ENCODE measurements at regions not wholly inside any gene's neighbourhood (a gene's known extent, or its start where the extent isn't known, plus 50 kb on each side); places are given as distances from the start of the nearest gene placed in this dataset.
"Not testable (repeated sequence)": the region's sequence is repeated elsewhere in the genome, so short reads cannot be mapped to it uniquely, and the experiment has no call there.

GRCh38 chr15:99790751-99791150 lies 57.5 kb upstream of the LYSMD4 start:
- not testable (repeated sequence) for H2BK15ac ChIP-seq (ENCODE audit: low read length); H3K4ac ChIP-seq (ENCODE audit: low read length); H4K91ac ChIP-seq (ENCODE audit: low read depth, low read length, poor library complexity); H3K36me3 ChIP-seq (replicated peaks in 1 of 2; ENCODE audit: control insufficient read depth in 2 of 2, insufficient read depth in 2 of 2, low read length in 2 of 2); DNase-seq (ENCODE audit: low spot score); H4K8ac ChIP-seq (ENCODE audit: low read depth, low read length); H2BK12ac ChIP-seq (ENCODE audit: low read length); H2BK5ac ChIP-seq (ENCODE audit: low read length); H2AK5ac ChIP-seq (ENCODE audit: low read depth, low read length); H3K4me2 ChIP-seq (ENCODE audit: insufficient read depth, low read length, poor library complexity, severe bottlenecking); H3K9me3 ChIP-seq (replicated peaks in 1 of 2; ENCODE audit: control insufficient read depth in 2 of 2, insufficient read depth in 1 of 2, low read depth in 1 of 2, low read length in 2 of 2); H3K18ac ChIP-seq (ENCODE audit: low read length); H3K79me1 ChIP-seq (ENCODE audit: low read depth, low read length); H2BK120ac ChIP-seq (ENCODE audit: low read depth, low read length); H3K27me3 ChIP-seq (ENCODE audit: control insufficient read depth in 3 of 3, insufficient read depth in 3 of 3, low read depth in 1 of 3, low read length in 3 of 3); H3K9ac ChIP-seq (ENCODE audit: low read depth, low read length, poor library complexity); H3K14ac ChIP-seq (ENCODE audit: low read length); H3K23ac ChIP-seq (ENCODE audit: low read depth, low read length, poor library complexity); H3K4me1 ChIP-seq (ENCODE audit: control insufficient read depth in 2 of 2, insufficient read depth in 1 of 2, low read depth in 1 of 2, low read length in 2 of 2); H2AFZ ChIP-seq (ENCODE audit: low read length); H3K27ac ChIP-seq (replicated peaks; ENCODE audit: low read length); H3K4me3 ChIP-seq (ENCODE audit: low read length in 2 of 2)
- no CpG with 5 or more reads among the region's 7 CpGs for WGBS, 2 donors (ENCODE audit: extremely low coverage in 2 of 2, insufficient read length in 2 of 2, insufficient replicate concordance in 1 of 2)

GRCh38 chr15:99788156-99788555 lies 54.9 kb upstream of the LYSMD4 start:
- Histone ChIP-seq H3K23ac (ENCODE audit: low read depth, low read length, poor library complexity) (no peak overlapping the region), H3K4me2 (ENCODE audit: insufficient read depth, low read length, poor library complexity, severe bottlenecking) (no peak overlapping the region), H2BK15ac (ENCODE audit: low read length) (no peak overlapping the region), H2BK5ac (ENCODE audit: low read length) (no peak overlapping the region), H2AFZ (ENCODE audit: low read length) (no peak overlapping the region), H3K9ac (ENCODE audit: low read depth, low read length, poor library complexity) (no peak overlapping the region), H3K18ac (ENCODE audit: low read length) (no peak overlapping the region), H4K8ac (ENCODE audit: low read depth, low read length) (no peak overlapping the region), H3K4me3 (ENCODE audit: low read length in 2 of 2) (no peak overlapping the region), H3K9me3 (replicated peaks in 1 of 2; ENCODE audit: control insufficient read depth in 2 of 2, insufficient read depth in 1 of 2, low read depth in 1 of 2, low read length in 2 of 2) (no peaks in the 10 kb centered on the region), H4K91ac (ENCODE audit: low read depth, low read length, poor library complexity) (no peak overlapping the region), H3K27ac (replicated peaks; ENCODE audit: low read length) (no peak overlapping the region), H2BK12ac (ENCODE audit: low read length) (no peak overlapping the region), H2AK5ac (ENCODE audit: low read depth, low read length) (no peak overlapping the region), H3K79me1 (ENCODE audit: low read depth, low read length) (no peaks in the 10 kb centered on the region), H3K4me1 (ENCODE audit: control insufficient read depth in 2 of 2, insufficient read depth in 1 of 2, low read depth in 1 of 2, low read length in 2 of 2) (no peaks in the 10 kb centered on the region), H3K14ac (ENCODE audit: low read length) (no peak overlapping the region), H3K36me3 (replicated peaks in 1 of 2; ENCODE audit: control insufficient read depth in 2 of 2, insufficient read depth in 2 of 2, low read length in 2 of 2) (no peaks in the 10 kb centered on the region), H2BK120ac (ENCODE audit: low read depth, low read length) (no peak overlapping the region), H3K4ac (ENCODE audit: low read length) (no peak overlapping the region), H3K27me3 (ENCODE audit: control insufficient read depth in 3 of 3, insufficient read depth in 3 of 3, low read depth in 1 of 3, low read length in 3 of 3) (no peaks in the 10 kb centered on the region)
- no CpG with 5 or more reads among the region's 2 CpGs for WGBS, 2 donors (ENCODE audit: extremely low coverage in 2 of 2, insufficient read length in 2 of 2, insufficient replicate concordance in 1 of 2)
- DNase-seq (ENCODE audit: low spot score) = no peak

- not testable (repeated sequence) for DNase-seq (ENCODE audit: low spot score); H2AK5ac ChIP-seq (ENCODE audit: low read depth, low read length)
These were observed 51.6 kb upstream of the LYSMD4 start for GRCh38 chr15:99784800-99785199.

GRCh38 chr15:99783918-99784619 lies 50.8 kb upstream of the LYSMD4 start:
- not testable (repeated sequence) for H2BK5ac ChIP-seq (ENCODE audit: low read length); H3K4me2 ChIP-seq (ENCODE audit: insufficient read depth, low read length, poor library complexity, severe bottlenecking); H3K4ac ChIP-seq (ENCODE audit: low read length); H2AFZ ChIP-seq (ENCODE audit: low read length); H3K27ac ChIP-seq (replicated peaks; ENCODE audit: low read length); H2BK120ac ChIP-seq (ENCODE audit: low read depth, low read length); H2BK12ac ChIP-seq (ENCODE audit: low read length); H2BK15ac ChIP-seq (ENCODE audit: low read length); H3K4me1 ChIP-seq (ENCODE audit: control insufficient read depth in 2 of 2, insufficient read depth in 1 of 2, low read depth in 1 of 2, low read length in 2 of 2); H3K36me3 ChIP-seq (replicated peaks in 1 of 2; ENCODE audit: control insufficient read depth in 2 of 2, insufficient read depth in 2 of 2, low read length in 2 of 2); H2AK5ac ChIP-seq (ENCODE audit: low read depth, low read length); H3K79me1 ChIP-seq (ENCODE audit: low read depth, low read length); H3K23ac ChIP-seq (ENCODE audit: low read depth, low read length, poor library complexity); H3K14ac ChIP-seq (ENCODE audit: low read length); H3K4me3 ChIP-seq (ENCODE audit: low read length in 2 of 2); H3K18ac ChIP-seq (ENCODE audit: low read length); H4K91ac ChIP-seq (ENCODE audit: low read depth, low read length, poor library complexity); H3K9ac ChIP-seq (ENCODE audit: low read depth, low read length, poor library complexity); H4K8ac ChIP-seq (ENCODE audit: low read depth, low read length); DNase-seq (ENCODE audit: low spot score); H3K9me3 ChIP-seq (replicated peaks in 1 of 2; ENCODE audit: control insufficient read depth in 2 of 2, insufficient read depth in 1 of 2, low read depth in 1 of 2, low read length in 2 of 2); H3K27me3 ChIP-seq (ENCODE audit: control insufficient read depth in 3 of 3, insufficient read depth in 3 of 3, low read depth in 1 of 3, low read length in 3 of 3)
- no CpG with 5 or more reads among the region's 4 CpGs for WGBS, 2 donors (ENCODE audit: extremely low coverage in 2 of 2, insufficient read length in 2 of 2, insufficient replicate concordance in 1 of 2)

More at GRCh38 chr15:99784800-99785199, 51.6 kb upstream of the LYSMD4 start:
- H3K23ac ChIP-seq (ENCODE audit: low read depth, low read length, poor library complexity); H3K4me2 ChIP-seq (ENCODE audit: insufficient read depth, low read length, poor library complexity, severe bottlenecking); H2AFZ ChIP-seq (ENCODE audit: low read length); H3K79me1 ChIP-seq (ENCODE audit: low read depth, low read length); H3K18ac ChIP-seq (ENCODE audit: low read length); H2BK5ac ChIP-seq (ENCODE audit: low read length); H4K91ac ChIP-seq (ENCODE audit: low read depth, low read length, poor library complexity); H3K4ac ChIP-seq (ENCODE audit: low read length); H3K9me3 ChIP-seq (replicated peaks in 1 of 2; ENCODE audit: control insufficient read depth in 2 of 2, insufficient read depth in 1 of 2, low read depth in 1 of 2, low read length in 2 of 2); H3K4me3 ChIP-seq (ENCODE audit: low read length in 2 of 2); H3K4me1 ChIP-seq (ENCODE audit: control insufficient read depth in 2 of 2, insufficient read depth in 1 of 2, low read depth in 1 of 2, low read length in 2 of 2); H3K27ac ChIP-seq (replicated peaks; ENCODE audit: low read length); H3K9ac ChIP-seq (ENCODE audit: low read depth, low read length, poor library complexity); H3K36me3 ChIP-seq (replicated peaks in 1 of 2; ENCODE audit: control insufficient read depth in 2 of 2, insufficient read depth in 2 of 2, low read length in 2 of 2); H4K8ac ChIP-seq (ENCODE audit: low read depth, low read length); H2BK120ac ChIP-seq (ENCODE audit: low read depth, low read length); H2BK12ac ChIP-seq (ENCODE audit: low read length); H3K14ac ChIP-seq (ENCODE audit: low read length); H3K27me3 ChIP-seq (ENCODE audit: control insufficient read depth in 3 of 3, insufficient read depth in 3 of 3, low read depth in 1 of 3, low read length in 3 of 3); H2BK15ac ChIP-seq (ENCODE audit: low read length): not testable (repeated sequence)
- WGBS, 2 donors (ENCODE audit: extremely low coverage in 2 of 2, insufficient read length in 2 of 2, insufficient replicate concordance in 1 of 2) = no CpG with 5 or more reads among the region's 1 CpG

Data from neuronal stem cell (in vitro differentiated cells).